8988T (cell line): ENCODE measurements at regions not wholly inside any gene's neighbourhood (a gene's known extent, or its start where the extent isn't known, plus 50 kb on each side); places are given as distances from the start of the nearest gene placed in this dataset.
A peak's percentile ranks its signal among the peaks of the same experiment; 100 is the strongest.

Experiments
- DNase-seq: peaks from one replicate; pipeline ENCODE4 v3.0.0; 2011

GRCh38 chr9:99282406-99282805 lies 60.3 kb downstream of the SEC61B start:
- no peak for DNase-seq

- DNase-seq = no peak
Measured at GRCh38 chr9:99285965-99286364, 63.9 kb downstream of the SEC61B start.

GRCh38 chr9:99286536-99286935 lies 64.5 kb downstream of the SEC61B start:
- no peak for DNase-seq

- no peak for DNase-seq
Measured at GRCh38 chr9:99287641-99288040, 65.6 kb downstream of the SEC61B start.

- DNase-seq = no peak
Measured at GRCh38 chr9:99288830-99289229, 66.7 kb downstream of the SEC61B start.

- DNase-seq = peak; percentile 29
Measured at GRCh38 chr9:99294850-99295461, 72.9 kb downstream of the SEC61B start.

- no peak for DNase-seq
Measured at GRCh38 chr9:99296291-99296951, 74.3 kb downstream of the SEC61B start.

GRCh38 chr9:99298614-99299013 lies 76.5 kb downstream of the SEC61B start:
- no peak for DNase-seq

GRCh38 chr9:99299211-99300102 lies 77.4 kb downstream of the SEC61B start:
- peak; percentile 41 for DNase-seq

GRCh38 chr9:99300103-99300439 lies 78.0 kb downstream of the SEC61B start:
- DNase-seq = no peak

- no peak for DNase-seq
Measured at GRCh38 chr9:99300603-99301002, 78.5 kb downstream of the SEC61B start.

GRCh38 chr9:99303177-99303576 lies 81.1 kb downstream of the SEC61B start:
- DNase-seq = no peak

- DNase-seq = no peak
Measured at GRCh38 chr9:99305124-99305523, 83.0 kb downstream of the SEC61B start.

GRCh38 chr9:99305820-99306811 lies 84.0 kb downstream of the SEC61B start:
- DNase-seq = no peak

GRCh38 chr9:99307851-99308250 lies 85.8 kb downstream of the SEC61B start:
- DNase-seq = no peak

GRCh38 chr9:99309141-99309939 lies 87.3 kb downstream of the SEC61B start:
- DNase-seq = no peak

GRCh38 chr9:99312736-99313135 lies 90.7 kb downstream of the SEC61B start:
- DNase-seq = no peak

GRCh38 chr9:99319048-99319447 lies 97.0 kb downstream of the SEC61B start:
- no peak for DNase-seq

- DNase-seq = no peak
Measured at GRCh38 chr9:99322299-99322698, 100.2 kb downstream of the SEC61B start.

GRCh38 chr9:99326112-99326916 lies 104.2 kb downstream of the SEC61B start:
- no peak for DNase-seq

- DNase-seq = no peak
Measured at GRCh38 chr9:99326917-99327189, 104.8 kb downstream of the SEC61B start.
